ENCODE measurements at regions not wholly inside any gene's neighbourhood (a gene's known extent, or its start where the extent isn't known, plus 50 kb on each side); places are given as distances from the start of the nearest gene placed in this dataset.
A peak's percentile ranks its signal among the peaks of the same experiment; 100 is the strongest.
"Not testable (repeated sequence)": the region's sequence is repeated elsewhere in the genome, so short reads cannot be mapped to it uniquely, and the experiment has no call there.

DNA sequence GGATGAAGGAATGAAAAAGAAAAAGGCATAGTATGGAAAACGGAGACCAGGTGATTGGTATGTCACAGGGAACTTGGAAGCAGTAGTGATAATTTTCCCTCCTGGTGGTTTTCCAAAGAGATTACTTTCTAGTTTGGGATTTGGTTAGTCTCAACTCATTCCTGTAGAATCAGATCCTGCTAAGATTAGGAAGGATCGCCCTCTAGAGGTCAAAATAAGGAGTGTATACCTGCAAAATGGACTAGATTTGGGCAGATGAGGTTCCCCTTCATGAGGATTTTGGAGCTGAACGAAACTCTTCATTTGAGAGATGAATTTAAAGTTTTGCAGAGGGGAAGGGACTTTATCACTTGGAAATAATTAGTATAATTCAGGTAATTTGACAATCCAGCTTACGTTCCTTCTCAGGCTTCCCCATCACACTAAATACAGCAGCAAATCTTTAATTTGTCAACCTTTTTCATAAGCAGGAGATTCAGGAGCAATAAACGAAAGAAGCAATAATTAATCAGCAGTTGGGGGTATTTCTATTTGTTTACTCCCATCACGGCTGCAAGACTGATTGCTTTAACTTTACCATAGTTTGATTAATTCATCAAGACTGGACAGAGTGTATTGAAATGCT, 65.2 kb downstream of the CCDC195 start:
- DNase-seq (ENCODE audit: low spot score) = peak; percentile 58

DNA sequence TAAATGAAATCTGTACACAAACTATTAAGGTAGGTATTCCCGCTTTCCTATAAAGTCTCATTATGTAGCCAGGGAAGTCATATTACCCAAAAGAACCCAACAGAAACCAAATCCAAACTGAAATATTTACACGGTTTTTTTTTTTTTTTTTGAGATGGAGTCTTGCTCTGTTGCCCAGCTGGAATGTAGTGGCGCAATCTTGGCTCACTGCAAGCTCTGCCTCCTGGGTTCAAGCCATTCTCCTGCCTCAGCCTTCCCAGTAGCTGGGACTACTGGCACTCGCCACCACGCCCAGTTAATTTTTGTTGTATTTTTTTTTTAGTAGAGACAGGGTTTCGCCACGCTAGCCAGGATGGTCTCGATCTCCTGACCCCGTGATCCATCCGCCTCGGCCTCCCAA, 62.5 kb upstream of the CUL3 start:
- DNase-seq (ENCODE audit: low spot score) = not testable (repeated sequence)

- DNase-seq (ENCODE audit: low spot score) = no peak
Observed at GRCh38 chr2:224646242-224646846, 61.2 kb upstream of the CUL3 start.

GRCh38 chr2:224645722-224646121, 60.6 kb upstream of the CUL3 start:
- DNase-seq (ENCODE audit: low spot score) = no peak

GRCh38 chr2:224640679-224641078, 55.5 kb upstream of the CUL3 start:
- DNase-seq (ENCODE audit: low spot score) = no peak

- DNase-seq (ENCODE audit: low spot score) = no peak
Observed at GRCh38 chr2:224638301-224638823, 53.2 kb upstream of the CUL3 start.

Data from A172 (cell line).